ENCODE measurements at regions not wholly inside any gene's neighbourhood (a gene's known extent, or its start where the extent isn't known, plus 50 kb on each side); places are given as distances from the start of the nearest gene placed in this dataset.

DNA sequence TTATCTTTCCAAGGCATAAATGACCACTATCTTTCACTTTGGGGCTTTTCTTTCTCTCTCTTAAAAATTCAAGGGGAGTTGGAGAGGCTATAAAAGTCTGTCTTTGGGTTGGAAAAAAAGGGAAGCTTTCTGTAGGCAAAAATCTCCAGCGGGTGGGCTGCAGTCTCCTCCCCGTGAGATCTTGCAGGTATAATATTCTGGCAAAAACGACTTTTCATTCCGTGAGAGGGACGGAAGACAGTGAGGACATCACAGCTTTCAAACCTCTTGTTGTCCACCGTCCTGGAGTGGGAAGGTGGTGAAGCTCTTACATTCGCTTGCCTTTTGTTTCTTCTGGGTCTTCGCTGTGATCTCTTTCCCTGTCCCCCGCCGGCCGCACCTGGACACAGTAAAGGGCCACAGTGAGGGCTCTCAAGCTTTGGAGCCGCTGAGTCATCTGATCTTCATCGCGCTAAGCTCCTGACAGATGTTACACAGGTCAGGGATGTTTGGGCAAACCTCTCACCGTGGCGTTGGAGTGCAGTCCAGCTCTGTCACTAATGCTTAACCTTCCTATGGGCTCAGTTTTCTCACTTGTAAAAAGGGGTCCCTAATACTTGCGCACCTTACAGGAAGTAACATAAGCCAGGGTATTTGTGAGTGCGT lies 61.9 kb upstream of the MEGF10 start:
- H3K9me3 ChIP-seq = no peaks in the 10 kb centered on the region
- no peaks in the 10 kb centered on the region for H3K27me3 ChIP-seq
- H3K36me3 ChIP-seq = no peaks in the 10 kb centered on the region
- peak overlapping the region; percentile 72 for H3K27ac ChIP-seq
- intact Hi-C loops (cut with DNase I) = no loop called here
- H3K4me3 ChIP-seq = peak overlapping the region; percentile 45
- no peak for DNase-seq
- peak overlapping the region in 1 of 2 donors; percentile 70 for H3K9ac ChIP-seq (ENCODE audit: low read depth in 2 of 2, low read length in 2 of 2)
- TF ChIP-seq, protein P1, sequence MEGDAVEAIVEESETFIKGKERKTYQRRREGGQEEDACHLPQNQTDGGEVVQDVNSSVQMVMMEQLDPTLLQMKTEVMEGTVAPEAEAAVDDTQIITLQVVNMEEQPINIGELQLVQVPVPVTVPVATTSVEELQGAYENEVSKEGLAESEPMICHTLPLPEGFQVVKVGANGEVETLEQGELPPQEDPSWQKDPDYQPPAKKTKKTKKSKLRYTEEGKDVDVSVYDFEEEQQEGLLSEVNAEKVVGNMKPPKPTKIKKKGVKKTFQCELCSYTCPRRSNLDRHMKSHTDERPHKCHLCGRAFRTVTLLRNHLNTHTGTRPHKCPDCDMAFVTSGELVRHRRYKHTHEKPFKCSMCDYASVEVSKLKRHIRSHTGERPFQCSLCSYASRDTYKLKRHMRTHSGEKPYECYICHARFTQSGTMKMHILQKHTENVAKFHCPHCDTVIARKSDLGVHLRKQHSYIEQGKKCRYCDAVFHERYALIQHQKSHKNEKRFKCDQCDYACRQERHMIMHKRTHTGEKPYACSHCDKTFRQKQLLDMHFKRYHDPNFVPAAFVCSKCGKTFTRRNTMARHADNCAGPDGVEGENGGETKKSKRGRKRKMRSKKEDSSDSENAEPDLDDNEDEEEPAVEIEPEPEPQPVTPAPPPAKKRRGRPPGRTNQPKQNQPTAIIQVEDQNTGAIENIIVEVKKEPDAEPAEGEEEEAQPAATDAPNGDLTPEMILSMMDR (IDR thresholded peaks at IDR 0.05) = no peak
- H3K4me1 ChIP-seq = no peaks in the 10 kb centered on the region

DNA sequence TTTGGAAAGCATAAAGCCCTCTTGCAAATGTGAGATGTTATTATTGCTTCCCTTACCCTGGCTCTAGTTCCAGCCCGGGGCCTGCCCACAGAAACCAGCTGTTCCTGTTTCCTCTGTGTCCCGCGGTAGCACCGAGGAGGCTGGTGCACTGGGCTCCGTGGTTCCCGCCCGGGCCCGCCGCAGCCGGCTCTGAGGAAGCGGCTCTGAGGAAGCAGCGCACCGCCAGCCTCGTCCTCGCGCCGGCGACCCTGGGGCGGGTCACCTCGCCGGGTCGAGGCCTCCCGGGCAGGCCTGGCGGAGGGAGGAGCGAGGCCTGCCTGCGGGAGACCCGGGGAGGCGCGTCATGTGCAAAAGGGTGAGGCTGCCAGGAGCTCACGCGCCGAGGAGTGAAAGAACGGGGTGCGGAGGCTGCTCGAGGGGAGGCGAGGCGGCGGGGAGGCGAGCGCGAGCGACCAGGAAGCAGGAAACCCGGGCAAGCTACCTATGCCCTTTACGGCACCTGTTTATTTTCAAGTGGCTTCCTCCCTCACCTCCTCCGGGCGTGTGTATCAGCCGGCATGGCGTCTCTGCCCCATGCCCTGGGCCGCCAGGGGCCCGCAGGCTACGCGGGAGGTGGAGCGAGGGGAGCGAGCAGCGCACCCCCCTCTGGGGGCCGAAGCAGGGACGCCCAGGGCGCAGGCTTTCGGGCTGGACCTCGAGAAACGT lies 61.3 kb upstream of the MEGF10 start:
- no peaks in the 10 kb centered on the region for H3K27me3 ChIP-seq
- no peaks in the 10 kb centered on the region for H3K36me3 ChIP-seq
- H3K4me1 ChIP-seq = no peaks in the 10 kb centered on the region
- H3K4me3 ChIP-seq = peak overlapping the region; percentile 45
- peak overlapping the region; percentile 67 to 70 for H3K9ac ChIP-seq (ENCODE audit: low read depth in 2 of 2, low read length in 2 of 2)
- H3K9me3 ChIP-seq = no peaks in the 10 kb centered on the region
- intact Hi-C loops (cut with DNase I) = no loop called here
- TF ChIP-seq, protein P1 (IDR thresholded peaks at IDR 0.05) = no peak
- DNase-seq = peak; percentile 66
- peak overlapping the region; percentile 72 for H3K27ac ChIP-seq

DNA sequence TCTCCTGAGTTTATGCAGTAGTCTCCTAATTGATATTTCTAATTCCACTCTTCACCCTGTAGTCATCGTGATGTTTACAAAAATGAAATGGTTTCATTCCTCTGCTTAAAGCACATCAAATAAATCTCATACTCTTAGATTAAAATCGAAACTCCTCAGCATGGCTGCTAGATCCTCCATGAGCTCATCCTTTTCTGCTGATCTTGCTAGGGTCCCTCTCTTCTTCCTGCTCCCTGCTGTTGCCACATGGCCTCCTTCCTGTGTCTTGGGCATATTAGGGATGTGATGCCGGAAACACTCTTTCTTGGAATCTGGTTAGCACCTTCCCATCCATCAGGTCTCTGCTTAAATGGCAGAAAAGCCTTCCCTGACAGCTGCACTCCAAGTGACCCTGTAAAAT lies 59.5 kb upstream of the MEGF10 start:
- Histone ChIP-seq H3K27ac (no peak overlapping the region), H3K9ac (ENCODE audit: low read depth in 2 of 2, low read length in 2 of 2) (no peak overlapping the region), H3K4me3 (no peak overlapping the region), H3K9me3 (no peaks in the 10 kb centered on the region), H3K27me3 (no peaks in the 10 kb centered on the region), H3K36me3 (no peaks in the 10 kb centered on the region), H3K4me1 (no peaks in the 10 kb centered on the region)
- intact Hi-C loops (cut with DNase I) = no loop called here
- TF ChIP-seq, protein P1 (IDR thresholded peaks at IDR 0.05) = no peak
- no peak for DNase-seq

DNA sequence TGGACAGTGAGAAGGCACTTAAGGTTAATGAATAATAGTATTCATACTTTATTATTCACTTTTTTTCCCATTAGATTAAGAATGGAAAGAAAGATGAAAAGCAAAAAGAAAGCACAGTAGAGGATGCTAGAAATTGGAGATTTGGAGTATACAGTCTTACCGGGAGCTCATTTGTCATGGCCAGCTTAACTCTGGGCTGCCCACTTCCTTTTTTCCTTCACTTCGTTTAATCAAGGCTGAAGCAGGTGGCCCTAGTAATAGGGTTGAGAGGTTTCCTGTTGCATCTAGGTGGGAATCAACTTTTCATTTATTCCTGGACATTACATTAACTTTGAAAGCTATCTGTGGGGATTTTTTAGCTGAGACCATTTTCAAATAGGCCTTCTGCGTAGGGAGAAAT lies 57.0 kb upstream of the MEGF10 start:
- intact Hi-C loops (cut with DNase I) = no loop called here

DNA sequence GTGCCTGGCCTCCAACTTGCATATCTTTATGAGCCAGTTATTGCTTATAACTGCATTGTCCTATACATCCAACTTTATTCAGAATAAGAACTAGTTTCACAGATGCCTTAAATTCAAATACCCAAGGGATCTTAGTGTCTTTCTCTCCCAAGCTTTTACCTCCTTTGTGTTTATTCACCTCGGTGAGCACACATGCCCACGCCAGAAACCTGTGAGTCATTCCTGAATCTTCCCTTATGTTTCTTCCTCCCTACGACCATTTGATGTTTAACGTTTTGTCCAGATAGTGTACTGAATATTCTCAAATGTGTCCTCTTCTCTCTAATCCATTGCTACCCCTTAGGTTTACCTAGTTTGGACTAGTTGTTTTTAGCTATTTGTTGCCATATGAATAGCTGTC lies 55.5 kb upstream of the MEGF10 start:
- Histone ChIP-seq H3K4me3 (no peak overlapping the region), H3K27ac (no peak overlapping the region), H3K9me3 (no peaks in the 10 kb centered on the region), H3K27me3 (no peaks in the 10 kb centered on the region), H3K36me3 (no peaks in the 10 kb centered on the region), H3K9ac (ENCODE audit: low read depth in 2 of 2, low read length in 2 of 2) (no peak overlapping the region), H3K4me1 (no peaks in the 10 kb centered on the region)
- TF ChIP-seq, protein P1 (IDR thresholded peaks at IDR 0.05) = no peak
- DNase-seq = no peak
- intact Hi-C loops (cut with DNase I) = no loop called here

More for the DNA sequence above, 57.0 kb upstream of the MEGF10 start:
- TF ChIP-seq, protein P1 (IDR thresholded peaks at IDR 0.05) = no peak
- H3K27me3 ChIP-seq = no peaks in the 10 kb centered on the region
- H3K4me3 ChIP-seq = no peak overlapping the region
- H3K4me1 ChIP-seq = no peaks in the 10 kb centered on the region
- no peaks in the 10 kb centered on the region for H3K9me3 ChIP-seq
- DNase-seq = no peak
- no peak overlapping the region for H3K27ac ChIP-seq
- no peaks in the 10 kb centered on the region for H3K36me3 ChIP-seq
- no peak overlapping the region for H3K9ac ChIP-seq (ENCODE audit: low read depth in 2 of 2, low read length in 2 of 2)
